ENCODE measurements at regions not wholly inside any gene's neighbourhood (a gene's known extent, or its start where the extent isn't known, plus 50 kb on each side); places are given as distances from the start of the nearest gene placed in this dataset.

DNA sequence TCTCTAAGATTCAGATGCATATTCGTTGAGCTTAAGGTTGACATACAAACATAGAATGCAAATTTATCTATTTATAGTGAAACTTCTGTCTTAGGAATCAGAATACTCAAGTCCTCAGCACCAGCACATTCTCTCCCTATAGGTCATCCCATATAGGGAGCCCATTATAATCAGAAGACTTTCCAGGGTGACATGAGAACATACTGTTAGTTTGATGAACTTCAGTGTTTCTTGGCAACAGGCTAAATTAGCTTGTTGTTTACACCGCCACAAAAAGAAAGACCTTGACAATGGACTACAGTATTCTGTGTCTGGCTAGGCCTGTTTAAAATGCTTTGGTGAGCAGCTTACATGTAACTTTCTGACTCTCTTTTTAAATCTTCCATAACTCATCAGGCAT is 104.2 kb downstream of the TAF11L14 start:
- BruUV-seq (replicated peaks) = no TSS peak
- H3K9ac ChIP-seq (ENCODE audit: insufficient read depth, low read depth, low read length) = no peak overlapping the region
- ATAC-seq = no peak
- no peak overlapping the region for H3K4me2 ChIP-seq (ENCODE audit: low read depth, low read length)
- H3K36me3 ChIP-seq (replicated peaks in 1 of 2; ENCODE audit: control insufficient read depth in 1 of 2, insufficient read depth in 2 of 2, low read length in 2 of 2) = no peaks in the 10 kb centered on the region
- no peaks in the 10 kb centered on the region for H3K4me1 ChIP-seq (ENCODE audit: insufficient read depth, low read length)
- no peaks in the 10 kb centered on the region; a peak in 1 of 5 replicates for H3K27me3 ChIP-seq (ENCODE audit: control insufficient read depth in 1 of 2, insufficient read depth in 2 of 2, low read length in 2 of 2)
- 20% methylated on average over 2 of the region's 2 CpGs for WGBS (ENCODE audit: low lambda C conversion rate)
- intact Hi-C loops (cut with micrococcal nuclease; ENCODE audit: unreplicated experiment) (no loop called here), in situ Hi-C loops (cut with HindIII; ENCODE audit: extremely low pct_ligation_motif_present, low pct_unique_long_range_greater_than_20kb) (no loop called here)
- FAIRE-seq = no peak
- no peak overlapping the region for H3K27ac ChIP-seq (ENCODE audit: extremely low read length, insufficient read depth, low read length)
- ChIA-PET POLR2A (no interaction called here), CTCF (ENCODE audit: low intra/inter-chr PET ratio, low total read pairs) (no interaction called here)
- H3K9me3 ChIP-seq (ENCODE audit: low read length) = peaks cover 75% of the 10 kb centered on the region
- H3K4me3 ChIP-seq (replicated peaks in 1 of 3; ENCODE audit: insufficient read depth in 1 of 3, low read depth in 2 of 3, low read length in 3 of 3) = no peak overlapping the region
- TF ChIP-seq ZBTB7B (CRISPR knock-in tag; IDR thresholded peaks at IDR 0.05) (no peak), ZNF83 (CRISPR knock-in tag; IDR thresholded peaks at IDR 0.05; ENCODE audit: borderline replicate concordance) (no peak), NR3C1 (CRISPR knock-in tag; IDR thresholded peaks at IDR 0.05) (no peak), TBX3 (IDR thresholded peaks at IDR 0.05; ENCODE audit: borderline replicate concordance) (no peak)
- no peak for DNase-seq (ENCODE audit: low spot score)
- H2AFZ ChIP-seq (ENCODE audit: low read length) = no peak overlapping the region
- no peaks in the 10 kb centered on the region for H3K79me2 ChIP-seq (ENCODE audit: insufficient read depth, low read length)
- H4K20me1 ChIP-seq (ENCODE audit: insufficient read depth, low read length) = no peaks in the 10 kb centered on the region

- Histone ChIP-seq H3K9me3 (ENCODE audit: low read length) (peaks cover 89% of the 10 kb centered on the region), H3K27me3 (ENCODE audit: control insufficient read depth in 1 of 2, insufficient read depth in 2 of 2, low read length in 2 of 2) (no peaks in the 10 kb centered on the region; a peak in 1 of 5 replicates), H3K79me2 (ENCODE audit: insufficient read depth, low read length) (no peaks in the 10 kb centered on the region), H3K9ac (ENCODE audit: insufficient read depth, low read depth, low read length) (no peak overlapping the region), H3K27ac (ENCODE audit: extremely low read length, insufficient read depth, low read length) (no peak overlapping the region), H3K4me1 (ENCODE audit: insufficient read depth, low read length) (no peaks in the 10 kb centered on the region), H3K36me3 (replicated peaks in 1 of 2; ENCODE audit: control insufficient read depth in 1 of 2, insufficient read depth in 2 of 2, low read length in 2 of 2) (no peaks in the 10 kb centered on the region), H2AFZ (ENCODE audit: low read length) (no peak overlapping the region), H4K20me1 (ENCODE audit: insufficient read depth, low read length) (no peaks in the 10 kb centered on the region), H3K4me2 (ENCODE audit: low read depth, low read length) (no peak overlapping the region), H3K4me3 (replicated peaks in 1 of 3; ENCODE audit: insufficient read depth in 1 of 3, low read depth in 2 of 3, low read length in 3 of 3) (no peak overlapping the region)
- in situ Hi-C loops (cut with HindIII; ENCODE audit: extremely low pct_ligation_motif_present, low pct_unique_long_range_greater_than_20kb) = no loop called here
- ATAC-seq (no peak), FAIRE-seq (no peak), DNase-seq (ENCODE audit: low spot score) (no peak)
- no TSS peak for BruUV-seq (replicated peaks)
- 14% methylated on average over 8 of the region's 8 CpGs for WGBS (ENCODE audit: low lambda C conversion rate)
- CTCF ChIA-PET (ENCODE audit: low intra/inter-chr PET ratio, low total read pairs) = no interaction called here
- POLR2A ChIA-PET = no interaction called here
- intact Hi-C loops (cut with micrococcal nuclease; ENCODE audit: unreplicated experiment) = no loop called here
- TF ChIP-seq, protein P1, sequence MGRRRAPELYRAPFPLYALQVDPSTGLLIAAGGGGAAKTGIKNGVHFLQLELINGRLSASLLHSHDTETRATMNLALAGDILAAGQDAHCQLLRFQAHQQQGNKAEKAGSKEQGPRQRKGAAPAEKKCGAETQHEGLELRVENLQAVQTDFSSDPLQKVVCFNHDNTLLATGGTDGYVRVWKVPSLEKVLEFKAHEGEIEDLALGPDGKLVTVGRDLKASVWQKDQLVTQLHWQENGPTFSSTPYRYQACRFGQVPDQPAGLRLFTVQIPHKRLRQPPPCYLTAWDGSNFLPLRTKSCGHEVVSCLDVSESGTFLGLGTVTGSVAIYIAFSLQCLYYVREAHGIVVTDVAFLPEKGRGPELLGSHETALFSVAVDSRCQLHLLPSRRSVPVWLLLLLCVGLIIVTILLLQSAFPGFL (CRISPR knock-in tag; IDR thresholded peaks at IDR 0.05) = no peak
These were observed 109.5 kb downstream of the TAF11L14 start for GRCh38 chr5:17743580-17744435.

Measured in HepG2 (cell line).